GM18499 (cell line): ENCODE measurements at regions not wholly inside any gene's neighbourhood (a gene's known extent, or its start where the extent isn't known, plus 50 kb on each side); places are given as distances from the start of the nearest gene placed in this dataset.

ENCODE experiments used
- ATAC-seq: cut with Tn5 transposase; IDR thresholded peaks from one replicate; pipeline ENCODE4 v1.9.1; 2021; ENCODE audit warnings: moderate number of reproducible peaks; ENCODE audit not compliant: insufficient read depth, unreplicated experiment

- no peak for ATAC-seq
Measured at GRCh38 chr6:148247386-148248063, 95.1 kb upstream of the SASH1 start.

DNA sequence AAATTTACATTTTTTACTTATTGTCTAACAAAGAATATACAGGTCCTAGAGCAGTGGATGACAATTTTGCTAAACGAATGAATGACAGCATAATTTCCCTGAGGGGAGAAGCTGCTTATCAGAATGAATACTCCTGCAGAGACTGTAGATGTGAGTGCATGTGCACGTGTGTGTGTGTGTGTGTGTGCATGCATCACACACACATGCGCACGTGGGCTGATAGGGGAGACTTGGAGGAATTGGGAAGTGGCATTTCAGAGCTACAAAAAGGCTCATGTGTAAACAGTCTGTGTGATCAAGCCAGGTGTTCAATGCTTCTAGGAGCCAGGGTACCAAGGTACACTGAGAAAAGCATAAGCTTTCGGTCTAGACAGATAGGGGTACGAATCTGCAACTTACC is 93.5 kb upstream of the SASH1 start:
- ATAC-seq: no peak

DNA sequence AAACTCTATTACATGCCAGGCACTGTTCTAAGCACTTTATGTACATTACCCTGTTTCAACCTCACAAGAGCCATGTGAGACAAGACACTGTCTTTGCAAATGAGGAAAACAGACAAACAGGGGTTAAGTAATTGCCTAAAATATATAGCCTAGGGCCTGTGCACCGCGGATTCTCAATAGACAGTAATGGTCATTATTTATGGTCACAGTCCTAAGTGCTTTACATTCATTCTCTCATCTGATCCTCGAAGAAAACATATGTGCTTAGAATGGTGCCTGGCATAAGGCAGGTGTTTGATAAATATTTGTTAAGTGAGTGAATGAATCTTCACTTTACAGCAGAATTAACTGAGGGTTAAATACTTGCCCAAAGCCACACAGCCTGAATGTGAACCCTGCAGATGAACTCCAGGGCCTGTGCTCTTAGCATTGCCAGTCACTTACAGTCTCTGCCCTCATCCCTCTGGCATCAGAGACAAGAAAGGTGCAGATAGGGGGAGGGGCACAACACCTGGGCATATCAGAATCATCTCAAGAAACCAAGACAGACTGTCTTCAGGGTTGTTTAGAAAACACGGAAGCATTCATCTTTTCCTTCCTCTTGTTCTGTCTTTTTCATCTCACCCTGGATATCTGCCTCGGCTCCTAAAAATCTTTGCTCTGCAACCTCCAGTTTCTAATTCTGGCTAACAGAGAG is 92.8 kb upstream of the SASH1 start:
- ATAC-seq: no peak

DNA sequence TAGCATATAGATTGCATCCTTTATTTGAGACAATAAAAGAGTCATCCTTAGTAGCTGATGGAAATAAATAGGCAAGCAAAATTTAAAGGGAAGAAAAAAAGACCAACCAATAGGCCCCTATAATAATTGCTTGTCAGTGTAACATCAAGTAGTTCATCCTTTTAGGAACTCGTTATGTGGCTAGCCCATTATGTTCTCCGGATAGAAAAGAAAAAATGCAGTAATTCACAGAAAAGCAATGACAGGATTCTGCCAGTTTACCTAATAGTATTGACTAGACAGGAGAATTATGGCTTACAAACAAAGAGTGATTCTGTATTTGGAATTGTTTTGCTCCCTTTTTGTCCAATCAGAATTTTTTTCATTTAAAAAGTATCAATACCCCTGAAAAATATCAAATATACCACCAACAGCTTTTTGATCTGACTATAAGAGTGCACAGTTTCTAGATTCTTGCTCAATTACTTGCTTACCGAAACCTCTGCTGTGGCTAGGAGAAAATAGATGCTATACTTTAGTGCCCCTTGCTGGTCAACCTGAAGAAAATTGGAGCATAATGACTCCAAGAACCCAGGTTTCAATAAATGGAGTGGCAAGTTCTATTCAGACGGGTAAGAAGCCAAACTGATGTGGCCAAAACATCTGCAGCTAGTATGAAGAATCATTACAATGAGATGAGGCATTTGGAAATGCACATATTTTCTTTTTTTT is 91.5 kb upstream of the SASH1 start:
- no peak for ATAC-seq

DNA sequence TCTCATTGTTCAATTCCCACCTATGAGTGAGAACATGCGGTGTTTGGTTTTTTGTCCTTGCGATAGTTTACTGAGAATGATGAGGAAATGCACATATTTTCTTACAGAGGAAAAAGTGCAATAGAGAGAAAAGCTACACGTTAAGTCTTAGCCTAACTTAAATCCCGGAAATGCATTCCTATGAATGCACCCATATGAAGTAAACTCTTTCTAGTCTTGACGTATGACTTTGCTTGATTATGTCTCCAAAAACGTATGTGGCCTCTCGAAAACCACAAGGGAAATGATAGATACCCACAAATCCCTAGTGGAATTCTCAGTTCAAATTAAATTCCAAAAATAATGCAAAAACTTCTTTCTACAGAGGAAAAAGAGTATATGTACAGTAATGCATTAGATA is 90.7 kb upstream of the SASH1 start:
- ATAC-seq: no peak

DNA sequence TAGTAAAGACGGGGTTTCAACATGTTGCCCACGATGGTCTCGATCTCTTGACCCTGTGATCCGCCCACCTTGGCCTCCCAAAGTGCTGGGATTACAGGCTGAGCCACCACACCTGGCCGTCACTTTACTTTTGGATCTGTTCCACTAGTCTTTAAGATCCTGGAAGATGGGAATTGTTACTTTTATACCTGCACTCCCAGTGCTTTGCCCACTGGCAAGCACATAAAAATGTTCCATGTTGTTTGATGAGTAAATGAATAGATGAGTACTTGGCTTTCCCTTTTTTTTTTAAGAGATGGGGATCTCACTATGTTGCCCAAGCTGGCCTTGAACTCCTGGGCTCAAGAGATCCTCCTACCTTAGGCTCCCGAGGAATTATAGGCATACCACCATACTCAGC is 84.8 kb upstream of the SASH1 start:
- ATAC-seq: no peak

GRCh38 chr6:148258868-148259267 is 83.8 kb upstream of the SASH1 start:
- ATAC-seq: no peak

GRCh38 chr6:148261470-148261869 is 81.2 kb upstream of the SASH1 start:
- no peak for ATAC-seq

DNA sequence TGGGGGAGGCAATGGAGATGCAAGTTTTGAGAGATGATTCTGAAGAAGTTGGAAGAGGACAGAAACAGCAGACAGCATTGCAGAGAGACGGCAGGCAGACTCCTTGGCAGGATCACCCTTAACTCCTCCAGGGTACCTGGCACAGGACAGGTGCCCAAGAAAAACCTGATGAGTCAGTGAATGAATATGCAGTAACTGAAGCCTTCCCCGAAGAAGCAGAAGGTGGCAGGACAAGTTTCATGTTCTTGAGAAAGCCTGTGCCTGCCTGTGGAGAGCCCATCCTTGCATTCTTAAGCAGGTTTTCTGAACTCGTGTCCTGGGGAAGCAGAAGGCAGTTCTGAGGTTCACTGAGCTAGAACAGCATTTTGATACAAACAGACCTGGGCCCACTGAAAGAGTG is 79.6 kb upstream of the SASH1 start:
- no peak for ATAC-seq

DNA sequence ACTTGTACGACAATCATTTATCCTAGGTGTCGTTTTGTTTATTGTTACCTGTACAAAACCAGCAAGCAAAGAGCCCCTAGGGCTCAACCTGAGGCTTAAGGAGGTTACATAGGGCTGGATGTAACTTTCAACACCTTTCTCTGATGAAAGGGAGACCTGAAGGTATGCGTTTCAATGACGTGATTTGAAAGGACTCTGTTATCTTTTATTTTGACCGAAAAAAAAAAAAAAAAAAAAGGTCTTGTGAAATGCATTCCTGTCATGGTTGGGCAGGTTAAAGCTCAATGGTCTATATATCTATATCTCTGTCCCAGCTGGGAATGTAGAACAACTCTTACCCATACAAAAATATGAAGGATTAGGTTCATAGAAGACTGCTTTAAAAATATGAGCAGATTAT is 78.7 kb upstream of the SASH1 start:
- no peak for ATAC-seq

- ATAC-seq: no peak
Measured at GRCh38 chr6:148265054-148265453, 77.6 kb upstream of the SASH1 start.

GRCh38 chr6:148269386-148269785 is 73.3 kb upstream of the SASH1 start:
- ATAC-seq: no peak

DNA sequence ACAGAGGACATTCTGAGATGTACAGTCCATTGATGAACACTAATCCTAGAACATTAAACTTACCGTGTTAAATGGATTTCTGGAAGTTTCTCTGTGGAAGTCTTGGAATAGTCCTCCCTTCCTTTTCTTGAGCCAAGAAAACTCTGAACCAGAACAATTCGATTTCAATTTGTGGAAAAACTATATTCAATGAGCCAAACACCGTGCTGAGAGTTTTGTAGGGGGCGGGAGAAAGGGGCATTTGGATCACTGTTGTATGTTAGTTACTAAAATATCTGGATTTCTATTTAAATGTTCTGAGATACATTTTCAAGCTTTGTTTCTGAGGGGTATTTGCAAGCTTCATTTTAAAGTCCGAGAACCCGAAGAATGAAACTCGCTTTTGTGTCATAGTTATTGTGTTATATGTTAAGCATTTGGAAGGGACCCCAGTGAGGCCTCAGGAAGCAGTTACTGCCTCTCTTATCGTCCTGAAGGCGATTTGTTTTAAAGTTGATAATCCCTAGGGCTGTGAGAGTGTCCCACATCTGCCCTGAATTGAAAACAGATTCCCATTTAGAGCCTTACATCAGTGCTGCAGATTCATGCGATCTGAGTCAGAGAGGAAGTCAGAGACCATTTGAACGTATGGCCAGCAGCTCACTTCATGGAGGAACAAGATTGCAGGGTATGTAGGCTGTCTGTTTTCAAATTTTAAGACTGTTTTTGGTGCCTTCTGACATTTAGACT is 70.8 kb upstream of the SASH1 start:
- no peak for ATAC-seq

- ATAC-seq: no peak
Measured at GRCh38 chr6:148272597-148272996, 70.0 kb upstream of the SASH1 start.

GRCh38 chr6:148273962-148274752 is 68.5 kb upstream of the SASH1 start:
- no peak for ATAC-seq

DNA sequence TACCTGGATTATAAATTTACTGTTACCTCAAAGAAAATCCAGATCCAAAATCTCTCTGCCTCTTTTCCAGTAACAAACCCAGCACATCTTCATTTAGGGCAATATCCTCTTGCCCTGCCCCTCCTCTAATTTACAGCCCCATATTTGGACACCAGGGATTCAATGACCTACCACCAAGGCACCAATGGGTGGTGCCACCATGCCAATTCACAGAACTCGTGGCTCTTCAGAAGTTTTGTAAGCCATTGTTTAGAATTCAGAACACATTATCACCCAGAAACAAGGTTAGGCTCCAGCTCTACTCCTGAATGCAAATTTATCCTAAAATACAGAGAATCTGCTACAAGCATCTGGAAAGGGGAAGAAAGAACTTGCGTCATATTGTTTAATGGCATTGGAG is 67.8 kb upstream of the SASH1 start:
- no peak for ATAC-seq

DNA sequence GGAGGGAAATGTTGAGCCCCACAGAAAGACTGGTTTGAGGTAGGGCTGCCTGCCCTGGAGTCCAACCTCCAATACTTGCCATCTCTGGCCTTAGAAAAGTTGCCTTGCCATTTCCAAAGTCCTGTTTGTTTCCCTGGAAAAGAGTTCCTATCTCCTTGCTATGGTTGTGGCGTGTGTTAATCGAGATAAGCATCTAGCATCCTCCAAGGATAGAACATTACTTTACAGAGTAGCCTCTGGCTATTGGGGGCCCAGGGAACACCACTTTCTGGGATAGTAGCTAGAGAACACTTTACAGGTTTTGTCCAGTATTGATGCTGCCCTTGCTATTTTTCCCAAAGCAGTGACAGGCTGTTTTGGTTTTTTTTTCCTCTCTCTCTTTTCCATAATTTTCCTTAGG is 57.4 kb upstream of the SASH1 start:
- no peak for ATAC-seq

- ATAC-seq: no peak
Measured at GRCh38 chr6:148286563-148286962, 56.1 kb upstream of the SASH1 start.

DNA sequence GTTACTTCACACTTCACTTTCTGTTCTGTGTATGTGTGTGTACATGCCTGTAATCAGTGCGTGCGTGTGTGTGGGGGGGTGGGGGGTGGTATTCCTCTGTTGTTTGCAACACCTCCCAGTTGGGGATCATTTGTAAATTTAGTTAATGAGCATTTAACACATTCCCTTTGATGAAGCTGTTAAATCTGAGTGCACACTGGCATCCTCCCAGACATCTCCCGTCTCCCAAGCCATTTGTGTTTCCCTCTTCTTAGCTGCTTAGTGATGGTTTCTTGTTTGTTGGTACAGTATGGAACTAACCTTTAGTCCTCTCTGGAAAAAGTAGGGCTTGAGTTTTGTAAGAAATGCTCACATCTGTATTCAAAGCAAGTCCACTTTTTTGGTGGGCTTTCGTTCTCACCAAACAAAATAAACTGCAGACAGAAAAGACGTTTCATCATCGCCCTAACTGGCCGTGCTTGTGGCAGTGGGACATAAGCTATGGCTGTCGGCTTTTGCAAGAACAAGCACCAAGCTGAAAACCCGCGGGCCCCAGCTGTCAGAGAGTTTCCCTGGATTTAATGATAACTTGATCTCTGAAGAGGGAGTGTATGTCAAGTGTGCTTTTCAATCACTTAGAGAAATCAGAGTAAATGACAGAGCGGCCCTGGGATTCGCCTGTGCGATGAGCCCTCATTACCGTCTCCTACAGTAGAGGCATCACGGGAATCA is 54.9 kb upstream of the SASH1 start:
- no peak for ATAC-seq

DNA sequence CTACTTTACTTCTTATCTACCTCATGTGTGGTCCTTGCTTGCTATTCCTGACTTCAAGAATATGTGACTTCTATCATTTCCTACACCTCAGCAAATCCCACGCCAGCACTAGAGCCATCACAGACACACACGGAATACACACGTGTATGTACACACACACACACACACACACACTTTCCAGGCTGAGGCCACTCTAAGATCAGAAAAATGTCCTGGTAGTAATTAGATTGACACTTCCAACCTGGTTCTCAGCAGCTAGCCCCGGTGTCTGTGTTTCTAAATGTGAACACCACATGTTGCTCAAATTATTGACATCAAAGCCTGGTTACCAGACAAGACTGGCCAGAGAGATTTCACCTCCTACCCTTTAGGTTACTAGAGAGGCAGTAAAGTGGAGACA is 54.1 kb upstream of the SASH1 start:
- no peak for ATAC-seq
